ENCODE measurements at regions not wholly inside any gene's neighbourhood (a gene's known extent, or its start where the extent isn't known, plus 50 kb on each side); places are given as distances from the start of the nearest gene placed in this dataset.
A peak's percentile ranks its signal among the peaks of the same experiment; 100 is the strongest.

- Histone ChIP-seq H3K4me3 (ENCODE audit: low read length) (no peak overlapping the region), H3K27me3 (ENCODE audit: control insufficient read depth, insufficient read depth, low read length) (no peaks in the 10 kb centered on the region), H3K27ac (ENCODE audit: low read length) (no peak overlapping the region), H3K36me3 (ENCODE audit: control insufficient read depth, insufficient read depth, low read length) (no peaks in the 10 kb centered on the region), H3K9me3 (ENCODE audit: control insufficient read depth, insufficient read depth, low read length) (no peaks in the 10 kb centered on the region), H3K4me1 (ENCODE audit: control insufficient read depth, insufficient read depth, low read length) (no peaks in the 10 kb centered on the region)
- WGBS (ENCODE audit: insufficient coverage), result 83% methylated on average over 4 of the region's 4 CpGs
- H3K4me1 Mint-ChIP-seq, result no peaks in the 10 kb centered on the region
- H3K36me3 Mint-ChIP-seq, result no peaks in the 10 kb centered on the region
- H3K4me3 Mint-ChIP-seq, result no peak overlapping the region
- no peak for DNase-seq
- H3K9me3 Mint-ChIP-seq, result no peaks in the 10 kb centered on the region
- H3K27me3 Mint-ChIP-seq (ENCODE audit: low read depth in 2 of 2), result peaks cover 5 to 6% of the 10 kb centered on the region in 2 donors
- no peak overlapping the region for H3K27ac Mint-ChIP-seq
- ATAC-seq, result no peak
- intact Hi-C loops (cut with micrococcal nuclease), result no loop called here
- TF ChIP-seq CTCF (IDR thresholded peaks at IDR 0.05), result no peak
Measured at GRCh38 chr9:129311643-129312042, 133.6 kb upstream of the IER5L start.

GRCh38 chr9:129310666-129311350, 132.7 kb upstream of the IER5L start:
- no peaks in the 10 kb centered on the region for H3K36me3 Mint-ChIP-seq
- Histone ChIP-seq H3K4me1 (ENCODE audit: control insufficient read depth, insufficient read depth, low read length) (no peaks in the 10 kb centered on the region), H3K27ac (ENCODE audit: low read length) (no peak overlapping the region), H3K27me3 (ENCODE audit: control insufficient read depth, insufficient read depth, low read length) (no peaks in the 10 kb centered on the region), H3K4me3 (ENCODE audit: low read length) (no peak overlapping the region), H3K9me3 (ENCODE audit: control insufficient read depth, insufficient read depth, low read length) (no peaks in the 10 kb centered on the region), H3K36me3 (ENCODE audit: control insufficient read depth, insufficient read depth, low read length) (no peaks in the 10 kb centered on the region)
- H3K4me3 Mint-ChIP-seq, result no peak overlapping the region
- DNase-seq (no peak), ATAC-seq (no peak)
- no peak for TF ChIP-seq CTCF (IDR thresholded peaks at IDR 0.05)
- H3K9me3 Mint-ChIP-seq, result no peaks in the 10 kb centered on the region
- intact Hi-C loops (cut with micrococcal nuclease), result no loop called here
- peaks cover 5 to 6% of the 10 kb centered on the region in 2 donors for H3K27me3 Mint-ChIP-seq (ENCODE audit: low read depth in 2 of 2)
- H3K4me1 Mint-ChIP-seq, result no peaks in the 10 kb centered on the region
- WGBS (ENCODE audit: insufficient coverage), result 91% methylated on average over 7 of the region's 7 CpGs
- H3K27ac Mint-ChIP-seq, result no peak overlapping the region

- H3K4me1 Mint-ChIP-seq, result no peaks in the 10 kb centered on the region
- H3K9me3 ChIP-seq (ENCODE audit: control insufficient read depth, insufficient read depth, low read length), result no peaks in the 10 kb centered on the region
- no peak overlapping the region for H3K4me3 ChIP-seq (ENCODE audit: low read length)
- DNase-seq (no peak), ATAC-seq (no peak)
- 94% methylated on average over 5 of the region's 5 CpGs for WGBS (ENCODE audit: insufficient coverage)
- intact Hi-C loops (cut with micrococcal nuclease), result no loop called here
- TF ChIP-seq CTCF (IDR thresholded peaks at IDR 0.05), result no peak
- no peak overlapping the region for H3K27ac ChIP-seq (ENCODE audit: low read length)
- H3K27me3 Mint-ChIP-seq (ENCODE audit: low read depth in 2 of 2), result peaks cover 5 to 6% of the 10 kb centered on the region in 2 donors
- H3K36me3 Mint-ChIP-seq, result no peaks in the 10 kb centered on the region
- H3K27ac Mint-ChIP-seq, result no peak overlapping the region
- H3K36me3 ChIP-seq (ENCODE audit: control insufficient read depth, insufficient read depth, low read length), result no peaks in the 10 kb centered on the region
- H3K4me1 ChIP-seq (ENCODE audit: control insufficient read depth, insufficient read depth, low read length), result no peaks in the 10 kb centered on the region
- no peak overlapping the region for H3K4me3 Mint-ChIP-seq
- no peaks in the 10 kb centered on the region for H3K9me3 Mint-ChIP-seq
- no peaks in the 10 kb centered on the region for H3K27me3 ChIP-seq (ENCODE audit: control insufficient read depth, insufficient read depth, low read length)
Measured at GRCh38 chr9:129309906-129310305, 131.8 kb upstream of the IER5L start.

GRCh38 chr9:129309041-129309430, 131.0 kb upstream of the IER5L start:
- no peaks in the 10 kb centered on the region for H3K4me1 ChIP-seq (ENCODE audit: control insufficient read depth, insufficient read depth, low read length)
- ATAC-seq (no peak), DNase-seq (peak in 1 of 2 donors; percentile 4)
- no peaks in the 10 kb centered on the region for H3K27me3 ChIP-seq (ENCODE audit: control insufficient read depth, insufficient read depth, low read length)
- no peak overlapping the region for H3K27ac ChIP-seq (ENCODE audit: low read length)
- Mint-ChIP-seq H3K36me3 (no peaks in the 10 kb centered on the region), H3K4me1 (no peaks in the 10 kb centered on the region), H3K27ac (no peak overlapping the region), H3K27me3 (ENCODE audit: low read depth in 2 of 2) (peaks cover 5 to 6% of the 10 kb centered on the region in 2 donors), H3K9me3 (no peaks in the 10 kb centered on the region), H3K4me3 (no peak overlapping the region)
- no peak overlapping the region for H3K4me3 ChIP-seq (ENCODE audit: low read length)
- no peaks in the 10 kb centered on the region for H3K36me3 ChIP-seq (ENCODE audit: control insufficient read depth, insufficient read depth, low read length)
- WGBS (ENCODE audit: insufficient coverage), result 95% methylated on average over 8 of the region's 8 CpGs
- intact Hi-C loops (cut with micrococcal nuclease), result no loop called here
- H3K9me3 ChIP-seq (ENCODE audit: control insufficient read depth, insufficient read depth, low read length), result no peaks in the 10 kb centered on the region
- TF ChIP-seq CTCF (IDR thresholded peaks at IDR 0.05), result no peak

Data from natural killer cell (primary cell).